ENCODE measurements at regions not wholly inside any gene's neighbourhood (a gene's known extent, or its start where the extent isn't known, plus 50 kb on each side); places are given as distances from the start of the nearest gene placed in this dataset.

GRCh38 chr5:54638106-54638505, 120.5 kb downstream of the SNX18 start:
- TF ChIP-seq, protein P1, sequence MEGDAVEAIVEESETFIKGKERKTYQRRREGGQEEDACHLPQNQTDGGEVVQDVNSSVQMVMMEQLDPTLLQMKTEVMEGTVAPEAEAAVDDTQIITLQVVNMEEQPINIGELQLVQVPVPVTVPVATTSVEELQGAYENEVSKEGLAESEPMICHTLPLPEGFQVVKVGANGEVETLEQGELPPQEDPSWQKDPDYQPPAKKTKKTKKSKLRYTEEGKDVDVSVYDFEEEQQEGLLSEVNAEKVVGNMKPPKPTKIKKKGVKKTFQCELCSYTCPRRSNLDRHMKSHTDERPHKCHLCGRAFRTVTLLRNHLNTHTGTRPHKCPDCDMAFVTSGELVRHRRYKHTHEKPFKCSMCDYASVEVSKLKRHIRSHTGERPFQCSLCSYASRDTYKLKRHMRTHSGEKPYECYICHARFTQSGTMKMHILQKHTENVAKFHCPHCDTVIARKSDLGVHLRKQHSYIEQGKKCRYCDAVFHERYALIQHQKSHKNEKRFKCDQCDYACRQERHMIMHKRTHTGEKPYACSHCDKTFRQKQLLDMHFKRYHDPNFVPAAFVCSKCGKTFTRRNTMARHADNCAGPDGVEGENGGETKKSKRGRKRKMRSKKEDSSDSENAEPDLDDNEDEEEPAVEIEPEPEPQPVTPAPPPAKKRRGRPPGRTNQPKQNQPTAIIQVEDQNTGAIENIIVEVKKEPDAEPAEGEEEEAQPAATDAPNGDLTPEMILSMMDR (conservative IDR thresholded peaks at IDR 0.05; ENCODE audit: low read length): no peak
- no peak for TF ChIP-seq EZH2phosphoT487 (IDR thresholded peaks at IDR 0.05; ENCODE audit: borderline replicate concordance, low read depth, low read length)
